HEK293 (cell line): ENCODE measurements at regions not wholly inside any gene's neighbourhood (a gene's known extent, or its start where the extent isn't known, plus 50 kb on each side); places are given as distances from the start of the nearest gene placed in this dataset.

ENCODE experiments used
- CTCF ChIA-PET: fragments of 350-600 bp; formaldehyde crosslinking; extraction: SDS; loops from one replicate; lab custom pipeline; 2021; ENCODE audit warnings: antibody characterized with exemption; lab: Yijun Ruan, JAX
- POLR2A ChIA-PET: fragments of 300-600 bp; formaldehyde crosslinking; extraction: SDS; loops from one replicate; lab custom pipeline; 2020; ENCODE audit warnings: antibody characterized with exemption, inconsistent platforms; lab: Yijun Ruan, JAX
- H3K27ac ChIP-seq: fragments of 200-500 bp; sonication (Bioruptor generic); 2 replicates; pipeline ENCODE4 v1.5.1; 2014; ENCODE audit warnings: low read depth, low read length, control low read depth, inconsistent platforms; ENCODE audit errors: extremely low read depth
- H3K36me3 ChIP-seq, 2 experiments: fragments of 200-500 bp in 1 of 2; sonication (Bioruptor generic) in 1 of 2; 1 replicate in 1 of 2; 2 replicates in 1 of 2; pipeline ENCODE4 v1.5.1; 2014 to 2017; ENCODE audit warnings: inconsistent platforms in 2 of 2, low read length in 2 of 2; ENCODE audit not compliant: control insufficient read depth in 2 of 2, insufficient read depth in 1 of 2
- H3K4me1 ChIP-seq: fragments of 200-500 bp; sonication (Bioruptor generic); 2 replicates; pipeline ENCODE4 v1.5.1; 2014; ENCODE audit warnings: mild to moderate bottlenecking, low read length, inconsistent platforms; ENCODE audit not compliant: control insufficient read depth, insufficient read depth
- H3K4me3 ChIP-seq: 2 replicates; pipeline ENCODE4 v1.5.1; 2011; ENCODE audit warnings: low read depth, mild to moderate bottlenecking, control low read depth, low read length, moderate library complexity
- H3K9me3 ChIP-seq: fragments of 200-500 bp; sonication (Bioruptor generic); 2 replicates; pipeline ENCODE4 v1.5.1; 2014; ENCODE audit warnings: low read depth, low read length, inconsistent platforms; ENCODE audit not compliant: control insufficient read depth, insufficient read depth
- KLF7 ChIP-seq: fragments of 450-650 bp; formaldehyde crosslinking; IDR thresholded peaks from 2 replicates; pipeline ENCODE4 v1.5.1; 2016; ENCODE audit warnings: missing biosample characterization, missing genetic modification characterization, borderline replicate concordance
- PRDM6 ChIP-seq: fragments of 450-650 bp; formaldehyde crosslinking; IDR thresholded peaks from 2 replicates; pipeline ENCODE4 v1.5.1; 2017; ENCODE audit warnings: missing biosample characterization, missing genetic modification characterization
- ZFP69B ChIP-seq: fragments of 450-650 bp; formaldehyde crosslinking; IDR thresholded peaks from 2 replicates; pipeline ENCODE4 v1.5.1; 2016; ENCODE audit warnings: missing biosample characterization, missing genetic modification characterization
- ZIC2 ChIP-seq: fragments of 450-650 bp; formaldehyde crosslinking; IDR thresholded peaks from 2 replicates; pipeline ENCODE4 v1.5.1; 2016; ENCODE audit warnings: missing biosample characterization, missing genetic modification characterization
- ZNF174 ChIP-seq: fragments of 450-650 bp; formaldehyde crosslinking; IDR thresholded peaks from 2 replicates; pipeline ENCODE4 v1.5.0; 2017; ENCODE audit warnings: missing biosample characterization, mild to moderate bottlenecking, missing genetic modification characterization
- ZNF23 ChIP-seq: fragments of 450-650 bp; formaldehyde crosslinking; IDR thresholded peaks from 2 replicates; pipeline ENCODE4 v1.5.1; 2016; ENCODE audit warnings: missing biosample characterization, missing genetic modification characterization, borderline replicate concordance
- ZNF239 ChIP-seq: fragments of 450-650 bp; formaldehyde crosslinking; IDR thresholded peaks from 2 replicates; pipeline ENCODE4 v1.5.1; 2016; ENCODE audit warnings: missing biosample characterization, missing genetic modification characterization
- ZNF544 ChIP-seq: fragments of 450-650 bp; formaldehyde crosslinking; IDR thresholded peaks from 2 replicates; pipeline ENCODE4 v1.5.0; 2017; ENCODE audit warnings: missing biosample characterization, missing genetic modification characterization
- ZNF585B ChIP-seq: fragments of 450-650 bp; formaldehyde crosslinking; IDR thresholded peaks from 2 replicates; pipeline ENCODE4 v1.5.1; 2016; ENCODE audit warnings: missing biosample characterization, missing genetic modification characterization
- ZNF776 ChIP-seq: fragments of 450-650 bp; formaldehyde crosslinking; IDR thresholded peaks from 2 replicates; pipeline ENCODE4 v1.5.0; 2017; ENCODE audit warnings: missing biosample characterization, missing genetic modification characterization, borderline replicate concordance
- TF ChIP-seq, protein P1 (sequence below): fragments of 450-650 bp; formaldehyde crosslinking; IDR thresholded peaks from 2 replicates; pipeline ENCODE4 v1.5.1; 2016; ENCODE audit warnings: missing biosample characterization, missing genetic modification characterization, borderline replicate concordance
- TF ChIP-seq, protein P2 (sequence below): fragments of 450-650 bp; formaldehyde crosslinking; IDR thresholded peaks from 2 replicates; pipeline ENCODE4 v1.5.1; 2016; ENCODE audit warnings: missing biosample characterization, missing genetic modification characterization, borderline replicate concordance
- TF ChIP-seq, protein P3 (sequence below): fragments of 450-650 bp; formaldehyde crosslinking; conservative IDR thresholded peaks from 2 replicates; pipeline ENCODE4 v1.5.1; 2016; ENCODE audit warnings: low read depth, missing biosample characterization, missing genetic modification characterization
- TF ChIP-seq, protein P4 (sequence below): fragments of 450-650 bp; formaldehyde crosslinking; IDR thresholded peaks from 2 replicates; pipeline ENCODE4 v1.5.1; 2016; ENCODE audit warnings: missing biosample characterization, missing genetic modification characterization, borderline replicate concordance

DNA sequence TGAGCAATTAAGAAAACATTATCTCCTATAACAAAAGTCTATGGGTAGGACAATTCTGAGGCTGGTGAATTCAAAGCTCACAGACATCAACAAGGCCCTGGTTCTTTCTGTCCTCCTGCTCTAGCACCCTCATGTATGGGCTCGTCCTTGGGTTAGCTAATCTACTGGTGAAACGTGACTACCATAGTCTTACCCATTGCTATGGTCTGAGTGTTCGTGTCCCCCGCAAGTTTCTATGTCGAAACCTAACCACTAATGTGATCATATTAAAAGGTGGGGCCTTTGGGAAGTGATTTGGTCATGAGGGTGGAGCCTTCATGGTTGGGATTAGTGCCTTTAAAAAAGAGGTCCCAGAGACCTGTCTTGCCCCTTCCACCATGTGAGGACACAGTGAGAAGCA is 564.7 kb downstream of the TNS1 start (continued):
- no peak for TF ChIP-seq ZNF544 (tag by site-specific recombination)

GRCh38 chr2:217437290-217437870 is 565.4 kb downstream of the TNS1 start:
- Histone ChIP-seq H3K36me3 (no peaks in the 10 kb centered on the region), H3K27ac (no peak overlapping the region), H3K9me3 (no peaks in the 10 kb centered on the region), H3K4me1 (peaks cover 4% of the 10 kb centered on the region; the same call in 1 of the 2 replicates), H3K4me3 (no peak overlapping the region)
- ChIA-PET CTCF (no interaction called here), POLR2A (no interaction called here)
- TF ChIP-seq ZNF23 (tag by site-specific recombination) (no peak), ZNF239 (no peak), KLF7 (tag by site-specific recombination) (no peak), ZFP69B (tag by site-specific recombination) (no peak), ZIC2 (tag by site-specific recombination) (no peak), ZNF174 (tag by site-specific recombination) (no peak), ZNF776 (tag by site-specific recombination) (no peak), PRDM6 (no peak), ZNF585B (no peak)
- TF ChIP-seq, protein P1, sequence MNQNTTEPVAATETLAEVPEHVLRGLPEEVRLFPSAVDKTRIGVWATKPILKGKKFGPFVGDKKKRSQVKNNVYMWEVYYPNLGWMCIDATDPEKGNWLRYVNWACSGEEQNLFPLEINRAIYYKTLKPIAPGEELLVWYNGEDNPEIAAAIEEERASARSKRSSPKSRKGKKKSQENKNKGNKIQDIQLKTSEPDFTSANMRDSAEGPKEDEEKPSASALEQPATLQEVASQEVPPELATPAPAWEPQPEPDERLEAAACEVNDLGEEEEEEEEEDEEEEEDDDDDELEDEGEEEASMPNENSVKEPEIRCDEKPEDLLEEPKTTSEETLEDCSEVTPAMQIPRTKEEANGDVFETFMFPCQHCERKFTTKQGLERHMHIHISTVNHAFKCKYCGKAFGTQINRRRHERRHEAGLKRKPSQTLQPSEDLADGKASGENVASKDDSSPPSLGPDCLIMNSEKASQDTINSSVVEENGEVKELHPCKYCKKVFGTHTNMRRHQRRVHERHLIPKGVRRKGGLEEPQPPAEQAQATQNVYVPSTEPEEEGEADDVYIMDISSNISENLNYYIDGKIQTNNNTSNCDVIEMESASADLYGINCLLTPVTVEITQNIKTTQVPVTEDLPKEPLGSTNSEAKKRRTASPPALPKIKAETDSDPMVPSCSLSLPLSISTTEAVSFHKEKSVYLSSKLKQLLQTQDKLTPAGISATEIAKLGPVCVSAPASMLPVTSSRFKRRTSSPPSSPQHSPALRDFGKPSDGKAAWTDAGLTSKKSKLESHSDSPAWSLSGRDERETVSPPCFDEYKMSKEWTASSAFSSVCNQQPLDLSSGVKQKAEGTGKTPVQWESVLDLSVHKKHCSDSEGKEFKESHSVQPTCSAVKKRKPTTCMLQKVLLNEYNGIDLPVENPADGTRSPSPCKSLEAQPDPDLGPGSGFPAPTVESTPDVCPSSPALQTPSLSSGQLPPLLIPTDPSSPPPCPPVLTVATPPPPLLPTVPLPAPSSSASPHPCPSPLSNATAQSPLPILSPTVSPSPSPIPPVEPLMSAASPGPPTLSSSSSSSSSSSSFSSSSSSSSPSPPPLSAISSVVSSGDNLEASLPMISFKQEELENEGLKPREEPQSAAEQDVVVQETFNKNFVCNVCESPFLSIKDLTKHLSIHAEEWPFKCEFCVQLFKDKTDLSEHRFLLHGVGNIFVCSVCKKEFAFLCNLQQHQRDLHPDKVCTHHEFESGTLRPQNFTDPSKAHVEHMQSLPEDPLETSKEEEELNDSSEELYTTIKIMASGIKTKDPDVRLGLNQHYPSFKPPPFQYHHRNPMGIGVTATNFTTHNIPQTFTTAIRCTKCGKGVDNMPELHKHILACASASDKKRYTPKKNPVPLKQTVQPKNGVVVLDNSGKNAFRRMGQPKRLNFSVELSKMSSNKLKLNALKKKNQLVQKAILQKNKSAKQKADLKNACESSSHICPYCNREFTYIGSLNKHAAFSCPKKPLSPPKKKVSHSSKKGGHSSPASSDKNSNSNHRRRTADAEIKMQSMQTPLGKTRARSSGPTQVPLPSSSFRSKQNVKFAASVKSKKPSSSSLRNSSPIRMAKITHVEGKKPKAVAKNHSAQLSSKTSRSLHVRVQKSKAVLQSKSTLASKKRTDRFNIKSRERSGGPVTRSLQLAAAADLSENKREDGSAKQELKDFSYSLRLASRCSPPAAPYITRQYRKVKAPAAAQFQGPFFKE (tag by site-specific recombination) = no peak
- TF ChIP-seq, protein P2, sequence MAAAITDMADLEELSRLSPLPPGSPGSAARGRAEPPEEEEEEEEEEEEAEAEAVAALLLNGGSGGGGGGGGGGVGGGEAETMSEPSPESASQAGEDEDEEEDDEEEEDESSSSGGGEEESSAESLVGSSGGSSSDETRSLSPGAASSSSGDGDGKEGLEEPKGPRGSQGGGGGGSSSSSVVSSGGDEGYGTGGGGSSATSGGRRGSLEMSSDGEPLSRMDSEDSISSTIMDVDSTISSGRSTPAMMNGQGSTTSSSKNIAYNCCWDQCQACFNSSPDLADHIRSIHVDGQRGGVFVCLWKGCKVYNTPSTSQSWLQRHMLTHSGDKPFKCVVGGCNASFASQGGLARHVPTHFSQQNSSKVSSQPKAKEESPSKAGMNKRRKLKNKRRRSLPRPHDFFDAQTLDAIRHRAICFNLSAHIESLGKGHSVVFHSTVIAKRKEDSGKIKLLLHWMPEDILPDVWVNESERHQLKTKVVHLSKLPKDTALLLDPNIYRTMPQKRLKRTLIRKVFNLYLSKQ (tag by site-specific recombination) = no peak
- TF ChIP-seq, protein P3, sequence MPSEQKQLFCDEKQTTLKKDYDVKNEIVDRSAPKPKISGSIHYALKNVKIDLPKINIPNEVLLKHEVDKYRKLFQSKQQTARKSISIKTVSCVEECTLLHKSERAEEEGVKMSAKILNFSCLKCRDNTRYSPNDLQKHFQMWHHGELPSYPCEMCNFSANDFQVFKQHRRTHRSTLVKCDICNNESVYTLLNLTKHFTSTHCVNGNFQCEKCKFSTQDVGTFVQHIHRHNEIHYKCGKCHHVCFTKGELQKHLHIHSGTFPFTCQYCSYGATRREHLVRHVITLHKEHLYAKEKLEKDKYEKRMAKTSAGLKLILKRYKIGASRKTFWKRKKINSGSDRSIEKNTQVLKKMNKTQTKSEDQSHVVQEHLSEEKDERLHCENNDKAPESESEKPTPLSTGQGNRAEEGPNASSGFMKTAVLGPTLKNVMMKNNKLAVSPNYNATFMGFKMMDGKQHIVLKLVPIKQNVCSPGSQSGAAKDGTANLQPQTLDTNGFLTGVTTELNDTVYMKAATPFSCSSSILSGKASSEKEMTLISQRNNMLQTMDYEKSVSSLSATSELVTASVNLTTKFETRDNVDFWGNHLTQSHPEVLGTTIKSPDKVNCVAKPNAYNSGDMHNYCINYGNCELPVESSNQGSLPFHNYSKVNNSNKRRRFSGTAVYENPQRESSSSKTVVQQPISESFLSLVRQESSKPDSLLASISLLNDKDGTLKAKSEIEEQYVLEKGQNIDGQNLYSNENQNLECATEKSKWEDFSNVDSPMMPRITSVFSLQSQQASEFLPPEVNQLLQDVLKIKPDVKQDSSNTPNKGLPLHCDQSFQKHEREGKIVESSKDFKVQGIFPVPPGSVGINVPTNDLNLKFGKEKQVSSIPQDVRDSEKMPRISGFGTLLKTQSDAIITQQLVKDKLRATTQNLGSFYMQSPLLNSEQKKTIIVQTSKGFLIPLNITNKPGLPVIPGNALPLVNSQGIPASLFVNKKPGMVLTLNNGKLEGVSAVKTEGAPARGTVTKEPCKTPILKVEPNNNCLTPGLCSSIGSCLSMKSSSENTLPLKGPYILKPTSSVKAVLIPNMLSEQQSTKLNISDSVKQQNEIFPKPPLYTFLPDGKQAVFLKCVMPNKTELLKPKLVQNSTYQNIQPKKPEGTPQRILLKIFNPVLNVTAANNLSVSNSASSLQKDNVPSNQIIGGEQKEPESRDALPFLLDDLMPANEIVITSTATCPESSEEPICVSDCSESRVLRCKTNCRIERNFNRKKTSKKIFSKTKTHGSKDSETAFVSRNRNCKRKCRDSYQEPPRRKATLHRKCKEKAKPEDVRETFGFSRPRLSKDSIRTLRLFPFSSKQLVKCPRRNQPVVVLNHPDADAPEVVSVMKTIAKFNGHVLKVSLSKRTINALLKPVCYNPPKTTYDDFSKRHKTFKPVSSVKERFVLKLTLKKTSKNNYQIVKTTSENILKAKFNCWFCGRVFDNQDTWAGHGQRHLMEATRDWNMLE = no peak
- TF ChIP-seq, protein P4, sequence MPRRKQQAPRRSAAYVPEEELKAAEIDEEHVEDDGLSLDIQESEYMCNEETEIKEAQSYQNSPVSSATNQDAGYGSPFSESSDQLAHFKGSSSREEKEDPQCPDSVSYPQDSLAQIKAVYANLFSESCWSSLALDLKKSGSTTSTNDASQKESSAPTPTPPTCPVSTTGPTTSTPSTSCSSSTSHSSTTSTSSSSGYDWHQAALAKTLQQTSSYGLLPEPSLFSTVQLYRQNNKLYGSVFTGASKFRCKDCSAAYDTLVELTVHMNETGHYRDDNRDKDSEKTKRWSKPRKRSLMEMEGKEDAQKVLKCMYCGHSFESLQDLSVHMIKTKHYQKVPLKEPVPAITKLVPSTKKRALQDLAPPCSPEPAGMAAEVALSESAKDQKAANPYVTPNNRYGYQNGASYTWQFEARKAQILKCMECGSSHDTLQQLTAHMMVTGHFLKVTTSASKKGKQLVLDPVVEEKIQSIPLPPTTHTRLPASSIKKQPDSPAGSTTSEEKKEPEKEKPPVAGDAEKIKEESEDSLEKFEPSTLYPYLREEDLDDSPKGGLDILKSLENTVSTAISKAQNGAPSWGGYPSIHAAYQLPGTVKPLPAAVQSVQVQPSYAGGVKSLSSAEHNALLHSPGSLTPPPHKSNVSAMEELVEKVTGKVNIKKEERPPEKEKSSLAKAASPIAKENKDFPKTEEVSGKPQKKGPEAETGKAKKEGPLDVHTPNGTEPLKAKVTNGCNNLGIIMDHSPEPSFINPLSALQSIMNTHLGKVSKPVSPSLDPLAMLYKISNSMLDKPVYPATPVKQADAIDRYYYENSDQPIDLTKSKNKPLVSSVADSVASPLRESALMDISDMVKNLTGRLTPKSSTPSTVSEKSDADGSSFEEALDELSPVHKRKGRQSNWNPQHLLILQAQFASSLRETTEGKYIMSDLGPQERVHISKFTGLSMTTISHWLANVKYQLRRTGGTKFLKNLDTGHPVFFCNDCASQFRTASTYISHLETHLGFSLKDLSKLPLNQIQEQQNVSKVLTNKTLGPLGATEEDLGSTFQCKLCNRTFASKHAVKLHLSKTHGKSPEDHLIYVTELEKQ (tag by site-specific recombination) = no peak
